Hepatocyte (in vitro differentiated cells): ENCODE measurements at regions not wholly inside any gene's neighbourhood (a gene's known extent, or its start where the extent isn't known, plus 50 kb on each side); places are given as distances from the start of the nearest gene placed in this dataset.

Source experiments
- DNase-seq: peaks from one replicate; pipeline ENCODE4 v3.0.0-alpha.2; 2016; ENCODE audit warnings: low spot score
- H2AFZ ChIP-seq: fragments of 200-600 bp; sonication (generic); 2 replicates; pipeline ENCODE4 v1.6.0; 2016; ENCODE audit warnings: antibody characterized with exemption, mild to moderate bottlenecking
- H3K27ac ChIP-seq: fragments of 200-600 bp; sonication (generic); 2 replicates; pipeline ENCODE4 v1.5.1; 2016; ENCODE audit warnings: mild to moderate bottlenecking
- H3K27me3 ChIP-seq: fragments of 200-600 bp; sonication (generic); 2 replicates; pipeline ENCODE4 v1.6.1; 2016
- H3K36me3 ChIP-seq: fragments of 200-600 bp; sonication (generic); replicated peaks from 2 replicates; pipeline ENCODE4 v1.5.1; 2016; ENCODE audit warnings: low read depth; ENCODE audit not compliant: insufficient read depth
- H3K4me1 ChIP-seq: fragments of 200-600 bp; sonication (generic); 2 replicates; pipeline ENCODE4 v1.5.1; 2016; ENCODE audit warnings: mild to moderate bottlenecking, moderate library complexity; ENCODE audit not compliant: insufficient read depth
- H3K4me2 ChIP-seq: fragments of 200-600 bp; sonication (generic); 2 replicates; pipeline ENCODE4 v1.6.0; 2016
- H3K4me3 ChIP-seq: fragments of 200-600 bp; sonication (generic); 2 replicates; pipeline ENCODE4 v1.5.1; 2016; ENCODE audit warnings: mild to moderate bottlenecking
- H3K79me2 ChIP-seq: fragments of 200-600 bp; sonication (generic); 2 replicates; pipeline ENCODE4 v1.6.0; 2017; ENCODE audit warnings: mild to moderate bottlenecking
- H3K9me2 ChIP-seq: fragments of 200-600 bp; sonication (generic); replicated peaks from 2 replicates; pipeline ENCODE4 v1.6.0; 2017; ENCODE audit warnings: mild to moderate bottlenecking; ENCODE audit not compliant: insufficient read depth
- H3K9me3 ChIP-seq: fragments of 200-600 bp; sonication (generic); 2 replicates; pipeline ENCODE4 v1.5.1; 2016; ENCODE audit warnings: low read depth, mild to moderate bottlenecking
- H4K20me1 ChIP-seq: fragments of 200-600 bp; sonication (generic); 2 replicates; pipeline ENCODE4 v1.6.0; 2016; ENCODE audit warnings: mild to moderate bottlenecking; ENCODE audit not compliant: insufficient read depth, poor library complexity, severe bottlenecking
- EZH2 ChIP-seq: fragments of 200-600 bp; sonication (generic); IDR thresholded peaks from 2 replicates; pipeline ENCODE4 v1.6.1; 2016; ENCODE audit warnings: antibody characterized with exemption, mild to moderate bottlenecking, borderline replicate concordance
- EZH2phosphoT487 ChIP-seq: fragments of 200-600 bp; sonication (generic); IDR thresholded peaks from one replicate; pipeline ENCODE4 v1.6.1; 2018; ENCODE audit warnings: antibody characterized with exemption, mild to moderate bottlenecking, low read depth, moderate library complexity; ENCODE audit not compliant: unreplicated experiment, severe bottlenecking
- WGBS: methylation state at CpG from one replicate; pipeline ENCODE4 v1.1.6; 2016; ENCODE audit warnings: low lambda C conversion rate; ENCODE audit errors: missing lambda C conversion rate; 5-methylcytosine and 5-hydroxymethylcytosine counted together
- TF ChIP-seq, protein P1 (sequence below): fragments of 200-600 bp; sonication (generic); IDR thresholded peaks from 2 replicates; pipeline ENCODE4 v1.5.1; 2016; ENCODE audit warnings: antibody characterized with exemption, mild to moderate bottlenecking; ENCODE audit not compliant: poor library complexity

DNA sequence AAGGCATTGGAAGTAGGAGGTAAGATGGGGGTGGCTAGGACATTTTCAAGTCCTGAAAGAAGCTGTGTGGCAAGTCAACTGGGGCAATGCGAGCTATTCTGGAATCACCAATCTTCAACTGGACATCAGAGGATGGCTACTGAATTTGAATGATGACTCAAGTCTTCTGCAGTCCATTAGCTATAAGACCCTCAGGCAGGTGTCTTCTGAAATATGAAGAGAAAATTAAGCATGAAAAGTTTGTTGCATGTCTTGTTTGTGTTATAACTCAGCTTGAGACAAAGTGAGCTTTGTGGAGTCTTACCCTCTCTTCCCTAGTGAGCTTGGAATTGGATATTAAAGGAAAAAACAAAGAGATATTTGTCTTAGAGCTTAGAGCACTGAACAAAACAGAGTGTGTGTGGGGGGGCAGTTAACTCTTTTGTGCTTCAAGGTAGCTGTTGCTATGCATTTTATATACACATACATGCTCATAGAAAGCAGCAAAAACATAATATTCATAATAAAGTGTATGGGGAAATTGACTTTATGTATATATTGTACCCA lies 979.1 kb downstream of the MCTP2 start:
- TF ChIP-seq, protein P1, sequence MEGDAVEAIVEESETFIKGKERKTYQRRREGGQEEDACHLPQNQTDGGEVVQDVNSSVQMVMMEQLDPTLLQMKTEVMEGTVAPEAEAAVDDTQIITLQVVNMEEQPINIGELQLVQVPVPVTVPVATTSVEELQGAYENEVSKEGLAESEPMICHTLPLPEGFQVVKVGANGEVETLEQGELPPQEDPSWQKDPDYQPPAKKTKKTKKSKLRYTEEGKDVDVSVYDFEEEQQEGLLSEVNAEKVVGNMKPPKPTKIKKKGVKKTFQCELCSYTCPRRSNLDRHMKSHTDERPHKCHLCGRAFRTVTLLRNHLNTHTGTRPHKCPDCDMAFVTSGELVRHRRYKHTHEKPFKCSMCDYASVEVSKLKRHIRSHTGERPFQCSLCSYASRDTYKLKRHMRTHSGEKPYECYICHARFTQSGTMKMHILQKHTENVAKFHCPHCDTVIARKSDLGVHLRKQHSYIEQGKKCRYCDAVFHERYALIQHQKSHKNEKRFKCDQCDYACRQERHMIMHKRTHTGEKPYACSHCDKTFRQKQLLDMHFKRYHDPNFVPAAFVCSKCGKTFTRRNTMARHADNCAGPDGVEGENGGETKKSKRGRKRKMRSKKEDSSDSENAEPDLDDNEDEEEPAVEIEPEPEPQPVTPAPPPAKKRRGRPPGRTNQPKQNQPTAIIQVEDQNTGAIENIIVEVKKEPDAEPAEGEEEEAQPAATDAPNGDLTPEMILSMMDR = no peak
- TF ChIP-seq EZH2phosphoT487 = no peak
- TF ChIP-seq EZH2 = no peak
- no peaks in the 10 kb centered on the region for H3K79me2 ChIP-seq
- no peaks in the 10 kb centered on the region for H3K36me3 ChIP-seq
- H3K9me2 ChIP-seq = no peaks in the 10 kb centered on the region
- WGBS = 100% methylated on average over 1 of the region's 1 CpG
- H3K4me3 ChIP-seq = no peak overlapping the region
- no peak for DNase-seq
- no peak overlapping the region for H3K4me2 ChIP-seq
- H2AFZ ChIP-seq = no peak overlapping the region
- no peaks in the 10 kb centered on the region for H3K27me3 ChIP-seq
- H3K9me3 ChIP-seq = peaks cover 8% of the 10 kb centered on the region
- no peak overlapping the region for H3K27ac ChIP-seq
- H3K4me1 ChIP-seq = no peaks in the 10 kb centered on the region
- no peaks in the 10 kb centered on the region for H4K20me1 ChIP-seq

GRCh38 chr15:95215017-95215416 lies 983.7 kb downstream of the MCTP2 start:
- Histone ChIP-seq H3K36me3 (no peaks in the 10 kb centered on the region), H3K4me2 (no peak overlapping the region), H3K27ac (no peak overlapping the region), H4K20me1 (no peaks in the 10 kb centered on the region), H2AFZ (no peak overlapping the region), H3K9me2 (no peaks in the 10 kb centered on the region), H3K4me1 (no peaks in the 10 kb centered on the region), H3K79me2 (no peaks in the 10 kb centered on the region), H3K4me3 (no peak overlapping the region), H3K9me3 (peaks cover 8% of the 10 kb centered on the region), H3K27me3 (no peaks in the 10 kb centered on the region)
- DNase-seq = no peak
- TF ChIP-seq EZH2 (no peak), EZH2phosphoT487 (no peak)
- TF ChIP-seq, protein P1 = no peak

DNA sequence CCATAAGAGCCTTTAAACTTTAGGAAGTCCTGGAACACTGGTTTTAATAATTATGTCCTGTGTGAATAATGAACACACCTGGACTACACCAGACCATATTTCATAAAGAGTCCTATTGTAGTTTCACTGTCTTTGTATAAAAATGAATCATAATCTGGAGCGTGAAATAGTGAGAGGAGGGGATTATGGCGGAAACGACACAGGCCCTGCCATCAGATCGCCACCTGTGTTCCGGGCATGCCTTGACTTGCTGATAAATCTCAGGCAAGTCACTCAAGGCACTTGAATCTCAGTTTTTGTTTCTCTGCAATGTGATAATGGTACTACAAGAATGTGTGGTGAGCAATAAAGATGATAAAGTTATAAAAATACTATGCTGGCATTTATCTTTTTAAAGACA lies 995.5 kb downstream of the MCTP2 start:
- Histone ChIP-seq H2AFZ (no peak overlapping the region), H3K4me1 (no peaks in the 10 kb centered on the region), H3K4me2 (no peak overlapping the region), H3K27ac (no peak overlapping the region), H3K27me3 (no peaks in the 10 kb centered on the region), H3K9me2 (no peaks in the 10 kb centered on the region), H3K4me3 (no peak overlapping the region), H3K9me3 (no peaks in the 10 kb centered on the region), H3K36me3 (no peaks in the 10 kb centered on the region), H3K79me2 (no peaks in the 10 kb centered on the region), H4K20me1 (no peaks in the 10 kb centered on the region)
- 89% methylated on average over 5 of the region's 5 CpGs for WGBS
- TF ChIP-seq, protein P1 = no peak
- TF ChIP-seq EZH2 = no peak
- TF ChIP-seq EZH2phosphoT487 = no peak
- no peak for DNase-seq

GRCh38 chr15:95227235-95227634 lies 995.9 kb downstream of the MCTP2 start:
- Histone ChIP-seq H3K79me2 (no peaks in the 10 kb centered on the region), H3K9me3 (no peaks in the 10 kb centered on the region), H4K20me1 (no peaks in the 10 kb centered on the region), H3K27ac (no peak overlapping the region), H3K36me3 (no peaks in the 10 kb centered on the region), H3K9me2 (no peaks in the 10 kb centered on the region), H3K27me3 (no peaks in the 10 kb centered on the region), H3K4me3 (no peak overlapping the region), H2AFZ (no peak overlapping the region), H3K4me1 (no peaks in the 10 kb centered on the region), H3K4me2 (no peak overlapping the region)
- no peak for DNase-seq
- TF ChIP-seq, protein P1 = no peak
- no peak for TF ChIP-seq EZH2
- no peak for TF ChIP-seq EZH2phosphoT487
- WGBS = 78% methylated on average over 3 of the region's 3 CpGs
